ENCODE measurements at regions not wholly inside any gene's neighbourhood (a gene's known extent, or its start where the extent isn't known, plus 50 kb on each side); places are given as distances from the start of the nearest gene placed in this dataset.
"Not testable (repeated sequence)": the region's sequence is repeated elsewhere in the genome, so short reads cannot be mapped to it uniquely, and the experiment has no call there.

GRCh38 chr3:5349343-5349742 lies 161.8 kb downstream of the EDEM1 start:
- no peak for DNase-seq (ENCODE audit: low read depth in 4 of 4, low spot score in 1 of 4)

GRCh38 chr3:5357089-5357488 lies 169.6 kb downstream of the EDEM1 start:
- DNase-seq (ENCODE audit: low read depth in 4 of 4, low spot score in 1 of 4) = no peak

GRCh38 chr3:5358911-5359310 lies 171.4 kb downstream of the EDEM1 start:
- no peak for DNase-seq (ENCODE audit: low read depth in 4 of 4, low spot score in 1 of 4)

GRCh38 chr3:5360453-5360852 lies 172.9 kb downstream of the EDEM1 start:
- DNase-seq (ENCODE audit: low read depth in 4 of 4, low spot score in 1 of 4) = no peak

- DNase-seq (ENCODE audit: low read depth in 4 of 4, low spot score in 1 of 4) = no peak
These were observed 179.2 kb downstream of the EDEM1 start for GRCh38 chr3:5366746-5367145.

- not testable (repeated sequence) for DNase-seq (ENCODE audit: low read depth in 4 of 4, low spot score in 1 of 4)
These were observed 184.0 kb downstream of the EDEM1 start for GRCh38 chr3:5371555-5371954.

GRCh38 chr3:5376761-5377160 lies 189.3 kb downstream of the EDEM1 start:
- DNase-seq (ENCODE audit: low read depth in 4 of 4, low spot score in 1 of 4) = no peak

GRCh38 chr3:5379266-5379665 lies 191.8 kb downstream of the EDEM1 start:
- not testable (repeated sequence) for DNase-seq (ENCODE audit: low read depth in 4 of 4, low spot score in 1 of 4)

- DNase-seq (ENCODE audit: low read depth in 4 of 4, low spot score in 1 of 4) = not testable (repeated sequence)
These were observed 196.2 kb downstream of the EDEM1 start for GRCh38 chr3:5383486-5384263.

- no peak for DNase-seq (ENCODE audit: low read depth in 4 of 4, low spot score in 1 of 4)
These were observed 197.2 kb downstream of the EDEM1 start for GRCh38 chr3:5384557-5385236.

GRCh38 chr3:5388091-5388490 lies 200.6 kb downstream of the EDEM1 start:
- DNase-seq (ENCODE audit: low read depth in 4 of 4, low spot score in 1 of 4) = no peak

GRCh38 chr3:5389057-5389456 lies 201.6 kb downstream of the EDEM1 start:
- no peak for DNase-seq (ENCODE audit: low read depth in 4 of 4, low spot score in 1 of 4)

GRCh38 chr3:5390221-5390620 lies 202.7 kb downstream of the EDEM1 start:
- DNase-seq (ENCODE audit: low read depth in 4 of 4, low spot score in 1 of 4) = no peak

GRCh38 chr3:5390936-5391625 lies 203.6 kb downstream of the EDEM1 start:
- DNase-seq (ENCODE audit: low read depth in 4 of 4, low spot score in 1 of 4) = no peak

GRCh38 chr3:5401002-5401401 lies 213.5 kb downstream of the EDEM1 start:
- DNase-seq (ENCODE audit: low read depth in 4 of 4, low spot score in 1 of 4) = no peak

- DNase-seq (ENCODE audit: low read depth in 4 of 4, low spot score in 1 of 4) = no peak
These were observed 217.2 kb downstream of the EDEM1 start for GRCh38 chr3:5404718-5405117.

- DNase-seq (ENCODE audit: low read depth in 4 of 4, low spot score in 1 of 4) = no peak
These were observed 224.3 kb downstream of the EDEM1 start for GRCh38 chr3:5411786-5412185.

GRCh38 chr3:5423076-5423475 lies 235.6 kb downstream of the EDEM1 start:
- DNase-seq (ENCODE audit: low read depth in 4 of 4, low spot score in 1 of 4) = no peak

- DNase-seq (ENCODE audit: low read depth in 4 of 4, low spot score in 1 of 4) = no peak
These were observed 236.0 kb downstream of the EDEM1 start for GRCh38 chr3:5423523-5423922.

GRCh38 chr3:5425371-5425770 lies 237.9 kb downstream of the EDEM1 start:
- DNase-seq (ENCODE audit: low read depth in 4 of 4, low spot score in 1 of 4) = no peak

- DNase-seq (ENCODE audit: low read depth in 4 of 4, low spot score in 1 of 4) = peak; percentile 38 to 54 (median 44)
These were observed 238.8 kb downstream of the EDEM1 start for GRCh38 chr3:5426094-5426883.
